K562 (cell line): ENCODE measurements at regions not wholly inside any gene's neighbourhood (a gene's known extent, or its start where the extent isn't known, plus 50 kb on each side); places are given as distances from the start of the nearest gene placed in this dataset.

Source experiments
- ATAC-seq: fragments of 200-7000 bp; cut with Tn5 transposase; 3 replicates; pipeline ENCODE4 v1.9.1; 2020; ENCODE audit warnings: moderate library complexity
- BruUV-seq: library from RNA; stranded (reverse); fragments of 400-500 nt; replicated peaks from 2 replicates; lab custom pipeline; 2021; lab: Mats Ljungman, UMichigan
- CTCF ChIA-PET: fragments of 300-600 bp; formaldehyde crosslinking; extraction: SDS; loops from one replicate; lab custom pipeline; 2021; ENCODE audit warnings: low intra/inter-chr PET ratio; lab: Yijun Ruan, JAX
- POLR2A ChIA-PET: fragments of 300-600, 350-650 bp; sonication (Branson Sonifier 250); formaldehyde crosslinking; extraction: SDS; loops from one replicate; lab custom pipeline; 2021; ENCODE audit warnings: antibody characterized with exemption, inconsistent platforms; lab: Yijun Ruan, JAX
- DNase-seq, 4 experiments: peaks; one replicate each; pipeline versions ENCODE4 v3.0.0 to v3.0.0-alpha.2; 2011 to 2018; ENCODE audit warnings: low spot score in 3 of 4, mixed read lengths in 3 of 4; ENCODE audit errors: extremely low read depth in 1 of 4
- FAIRE-seq: peaks from 2 replicates; lab custom pipeline; 2011; peaks lifted over from hg19 to GRCh38; lab: Jason Lieb, UNC
- H2AFZ ChIP-seq: 2 replicates; pipeline ENCODE4 v1.6.0; 2011; ENCODE audit warnings: low read depth, low read length, control low read depth, inconsistent platforms
- H3K27ac ChIP-seq: fragments of 200-600 bp; 3 replicates; pipeline ENCODE4 v1.8.0; 2011; ENCODE audit warnings: low read depth, mild to moderate bottlenecking, control low read depth, inconsistent platforms, low read length, moderate library complexity, mixed read lengths; ENCODE audit errors: extremely low read depth
- H3K27me3 ChIP-seq, 2 experiments: fragments of 300-600 bp in 1 of 2; 2 replicates in 1 of 2; 3 replicates in 1 of 2; pipeline versions ENCODE4 v1.6.0 to v1.8.0; 2011; ENCODE audit warnings: inconsistent platforms in 2 of 2, low read length in 2 of 2, mild to moderate bottlenecking in 1 of 2, mixed read lengths in 1 of 2, moderate library complexity in 1 of 2; ENCODE audit not compliant: control insufficient read depth in 2 of 2, insufficient read depth in 2 of 2
- H3K36me3 ChIP-seq: fragments of 300-600 bp; 3 replicates; pipeline ENCODE4 v1.8.0; 2011; ENCODE audit warnings: mild to moderate bottlenecking, low read length, inconsistent platforms; ENCODE audit not compliant: control insufficient read depth, insufficient read depth
- H3K4me1 ChIP-seq, 2 experiments: fragments of 200-600 bp in 1 of 2; replicated peaks in 1 of 2; 2 replicates in 1 of 2; 3 replicates in 1 of 2; pipeline versions ENCODE4 v1.5.1 to v1.8.0; 2011; ENCODE audit warnings: inconsistent platforms in 2 of 2, low read length in 2 of 2, mild to moderate bottlenecking in 1 of 2, mixed read lengths in 1 of 2, moderate library complexity in 1 of 2; ENCODE audit not compliant: control insufficient read depth in 2 of 2, insufficient read depth in 2 of 2
- H3K4me2 ChIP-seq: 2 replicates; pipeline ENCODE4 v1.6.1; 2011; ENCODE audit warnings: low read length, control low read depth, inconsistent platforms, mixed read lengths; ENCODE audit not compliant: insufficient read depth
- H3K4me3 ChIP-seq: fragments of 200-600 bp; sonication (generic), shearing (Covaris generic); 2 replicates; pipeline ENCODE4 v1.5.1; 2016; ENCODE audit warnings: control low read depth, inconsistent platforms
- H3K79me2 ChIP-seq: fragments of 200-600 bp; 3 replicates; pipeline ENCODE4 v1.8.0; 2011; ENCODE audit warnings: low read length, inconsistent platforms; ENCODE audit not compliant: control insufficient read depth, insufficient read depth
- H3K9ac ChIP-seq, 2 experiments: 2 replicates each; pipeline versions ENCODE4 v1.6.0 to v1.6.1; 2011; ENCODE audit warnings: low read depth in 2 of 2, low read length in 2 of 2, control low read depth in 1 of 2, inconsistent platforms in 1 of 2, mild to moderate bottlenecking in 1 of 2, mixed read lengths in 1 of 2; ENCODE audit not compliant: insufficient read depth in 1 of 2
- H3K9me1 ChIP-seq: one replicate; pipeline ENCODE4 v1.6.0; 2011; ENCODE audit warnings: inconsistent platforms, mild to moderate bottlenecking, low read length, moderate library complexity; ENCODE audit not compliant: control insufficient read depth, insufficient read depth
- H3K9me3 ChIP-seq: replicated peaks from 2 replicates; pipeline ENCODE4 v1.5.1; 2011; ENCODE audit warnings: low read depth, low read length, inconsistent platforms; ENCODE audit not compliant: control insufficient read depth, insufficient read depth
- H4K20me1 ChIP-seq: replicated peaks from 2 replicates; pipeline ENCODE4 v1.6.1; 2011; ENCODE audit warnings: low read length, inconsistent platforms, mixed read lengths; ENCODE audit not compliant: control insufficient read depth, insufficient read depth
- DMBX1 ChIP-seq: fragments of 250-450 bp; sonication (Bioruptor Pico); IDR thresholded peaks from 2 replicates; pipeline ENCODE4 v1.8.0; 2022; ENCODE audit warnings: inconsistent platforms, mild to moderate bottlenecking, moderate library complexity, borderline replicate concordance
- HCFC1 ChIP-seq: IDR thresholded peaks from 2 replicates; pipeline ENCODE4 v1.6.1; 2012; ENCODE audit warnings: low read depth, low read length, improper control_type of control experiment
- TBL1XR1 ChIP-seq, 2 experiments: IDR thresholded peaks; 2 replicates each; pipeline ENCODE4 v1.6.1; 2012; ENCODE audit warnings: improper control_type of control experiment in 2 of 2, low read length in 2 of 2, mild to moderate bottlenecking in 1 of 2
- ZNF263 ChIP-seq: sonication (generic); formaldehyde crosslinking; IDR thresholded peaks from 2 replicates; pipeline ENCODE4 v1.8.0; 2022; ENCODE audit warnings: mild to moderate bottlenecking, missing genetic modification reagents, borderline replicate concordance
- WGBS: fragments of 100-300 bp; shearing (Covaris generic); methylation state at CpG from one replicate; pipeline ENCODE4 v1.1.6; 2016; ENCODE audit warnings: low coverage, mixed read lengths; ENCODE audit not compliant: insufficient coverage; ENCODE audit errors: missing lambda C conversion rate; 5-methylcytosine and 5-hydroxymethylcytosine counted together
- in situ Hi-C: fragments of 300-500 bp; cut with MboI; formaldehyde crosslinking; loops from 4 replicates; pipeline ENCODE4 v1.15.0; 2018; ENCODE audit warnings: inconsistent platforms, mixed read lengths
- intact Hi-C: fragments of 100-400 bp; cut with micrococcal nuclease; formaldehyde crosslinking; loops from 2 replicates; pipeline ENCODE4 v1.14.2; 2022

DNA sequence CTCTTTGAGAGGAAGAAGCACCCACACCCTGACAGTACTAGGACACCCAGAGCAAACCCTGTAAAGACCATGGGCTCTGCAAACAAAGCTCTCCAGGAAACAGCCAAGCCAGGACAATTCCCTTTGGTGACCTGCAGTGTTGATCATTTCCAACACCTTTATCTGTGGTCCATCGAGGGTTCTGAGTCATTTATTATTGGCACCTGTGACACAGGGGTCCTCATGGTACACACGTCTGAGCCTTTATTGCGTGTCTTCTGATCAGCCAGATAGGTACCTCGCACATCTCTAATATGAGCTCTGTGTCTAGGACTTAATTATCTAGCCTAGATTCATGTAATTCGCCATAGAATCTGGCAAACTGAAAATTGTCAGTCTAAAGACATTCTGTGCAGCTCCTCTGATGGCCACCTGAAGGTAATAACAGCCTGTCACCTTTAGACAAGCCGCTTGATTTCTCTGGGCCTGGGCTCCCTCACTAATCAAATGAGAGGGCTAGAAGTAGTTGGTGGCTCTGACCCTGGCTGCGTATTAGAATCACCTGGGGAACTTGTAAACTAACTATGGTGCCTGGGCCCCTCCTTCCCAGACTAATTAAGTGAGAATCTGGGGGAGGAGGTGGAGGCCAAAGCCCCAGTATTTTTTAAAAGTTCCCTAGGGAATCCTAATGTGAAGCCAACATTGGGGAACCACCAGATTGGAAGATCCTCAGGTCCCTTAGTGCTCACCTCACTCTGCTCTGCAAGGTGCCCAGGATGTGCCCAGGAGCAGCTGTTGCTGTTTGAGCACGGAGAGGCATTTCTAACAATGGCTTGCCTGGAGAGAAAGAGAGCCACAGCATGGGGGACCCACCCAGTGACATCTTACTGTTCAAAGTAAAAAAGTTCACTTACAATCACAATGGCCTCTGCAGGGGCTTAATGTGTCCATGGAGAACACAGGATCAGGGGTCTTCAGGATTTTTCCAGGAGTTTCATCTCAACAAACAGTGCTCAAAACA is 122.0 kb upstream of the ARID1B start:
- no peak for FAIRE-seq
- TF ChIP-seq ZNF263 (CRISPR knock-in tag), result no peak
- no peak for TF ChIP-seq DMBX1 (CRISPR knock-in tag)
- no peak for TF ChIP-seq TBL1XR1 (IDR thresholded peaks at IDR 0.05; ENCODE audit: low read length in 2 of 2)
- TF ChIP-seq HCFC1, result no peak

More for the DNA sequence above, 122.0 kb upstream of the ARID1B start:
- Histone ChIP-seq H3K4me3 (no peak overlapping the region), H3K27ac (no peak overlapping the region), H3K4me2 (no peak overlapping the region), H4K20me1 (no peaks in the 10 kb centered on the region), H3K27me3 (peaks cover 17 to 32% of the 10 kb centered on the region in 2 experiments; a peak in 4 of 5 replicates), H3K9ac (no peak overlapping the region), H3K79me2 (no peaks in the 10 kb centered on the region), H2AFZ (no peak overlapping the region), H3K4me1 (no peaks in the 10 kb centered on the region), H3K9me1 (no peaks in the 10 kb centered on the region), H3K36me3 (no peaks in the 10 kb centered on the region), H3K9me3 (no peaks in the 10 kb centered on the region)
- intact Hi-C loops, result no loop called here
- ChIA-PET CTCF (no interaction called here), POLR2A (no interaction called here)
- 1% methylated on average over 8 of the region's 8 CpGs for WGBS
- ATAC-seq (no peak), DNase-seq (no peak)
- no TSS peak for BruUV-seq
- in situ Hi-C loops, result no loop called here
